Colonic mucosa (tissue), 4 donors: ENCODE measurements at regions not wholly inside any gene's neighbourhood (a gene's known extent, or its start where the extent isn't known, plus 50 kb on each side); places are given as distances from the start of the nearest gene placed in this dataset.

ENCODE experiments used
- DNase-seq: peaks from one replicate; pipeline ENCODE4 v3.0.0-alpha.2; 2020
- H3K27ac ChIP-seq: fragments of 200-600 bp; one replicate; pipeline ENCODE4 v1.8.0; 2021
- H3K27me3 ChIP-seq: fragments of 200-600 bp; one replicate; pipeline ENCODE4 v1.8.0; 2021
- H3K36me3 ChIP-seq: fragments of 200-600 bp; one replicate; pipeline ENCODE4 v1.8.0; 2021
- H3K4me1 ChIP-seq: fragments of 200-600 bp; one replicate; pipeline ENCODE4 v1.8.0; 2021; ENCODE audit warnings: mild to moderate bottlenecking
- H3K4me3 ChIP-seq: fragments of 200-600 bp; one replicate; pipeline ENCODE4 v1.8.0; 2021
- H3K9ac ChIP-seq, 2 donors: one replicate each; pipeline ENCODE4 v1.7.0; 2013; ENCODE audit warnings: control low read depth in 2 of 2, low read depth in 2 of 2, low read length in 2 of 2
- H3K9me3 ChIP-seq: fragments of 200-600 bp; one replicate; pipeline ENCODE4 v1.8.0; 2021
- CTCF ChIP-seq: fragments of 200-600 bp; IDR thresholded peaks from one replicate; pipeline ENCODE4 v1.8.0; 2022; ENCODE audit warnings: antibody characterized with exemption, mild to moderate bottlenecking
- intact Hi-C: fragments of 100-400 bp; cut with DNase I; formaldehyde crosslinking; loops from one replicate; pipeline ENCODE4 v1.14.1; 2022
- donor health status: healthy.
- donor health status: DM: no; HTN: no; CAD: no.
- donor health status: DM: no; HTN: no; CAD: no.

- DNase-seq, result peak; percentile 16
Measured at GRCh38 chr16:85389679-85390470, 223.2 kb upstream of the GSE1 start.

GRCh38 chr16:85390511-85391174 is 222.5 kb upstream of the GSE1 start:
- Histone ChIP-seq H3K9me3 (no peaks in the 10 kb centered on the region), H3K36me3 (no peaks in the 10 kb centered on the region), H3K4me1 (no peaks in the 10 kb centered on the region), H3K9ac (no peak overlapping the region), H3K27me3 (no peaks in the 10 kb centered on the region), H3K4me3 (no peak overlapping the region), H3K27ac (no peak overlapping the region)
- intact Hi-C loops, result loop anchor here (5.0 kb wide), 1 partner anchor 73 kb away; no protein-coding TSS in a partner anchor
- DNase-seq, result peak; percentile 89
- TF ChIP-seq CTCF, result no peak

More at GRCh38 chr16:85389679-85390470, 223.2 kb upstream of the GSE1 start:
- H3K4me3 ChIP-seq, result no peak overlapping the region
- H3K9me3 ChIP-seq, result no peaks in the 10 kb centered on the region
- no peaks in the 10 kb centered on the region for H3K4me1 ChIP-seq
- no peaks in the 10 kb centered on the region for H3K36me3 ChIP-seq
- intact Hi-C loops, result loop anchor here (5.0 kb wide), 1 partner anchor 73 kb away; no protein-coding TSS in a partner anchor
- H3K9ac ChIP-seq, result no peak overlapping the region
- no peak overlapping the region for H3K27ac ChIP-seq
- H3K27me3 ChIP-seq, result no peaks in the 10 kb centered on the region
- TF ChIP-seq CTCF, result no peak

GRCh38 chr16:85391175-85391707 is 221.9 kb upstream of the GSE1 start:
- H3K4me1 ChIP-seq, result no peaks in the 10 kb centered on the region
- no peak for DNase-seq
- no peaks in the 10 kb centered on the region for H3K9me3 ChIP-seq
- H3K27me3 ChIP-seq, result no peaks in the 10 kb centered on the region
- H3K36me3 ChIP-seq, result no peaks in the 10 kb centered on the region
- no peak for TF ChIP-seq CTCF
- no peak overlapping the region for H3K9ac ChIP-seq
- no peak overlapping the region for H3K27ac ChIP-seq
- H3K4me3 ChIP-seq, result no peak overlapping the region
- intact Hi-C loops, result loop anchor here (5.0 kb wide), 1 partner anchor 74 kb away; no protein-coding TSS in a partner anchor

GRCh38 chr16:85391769-85392583 is 221.1 kb upstream of the GSE1 start:
- Histone ChIP-seq H3K4me3 (no peak overlapping the region), H3K36me3 (no peaks in the 10 kb centered on the region), H3K4me1 (no peaks in the 10 kb centered on the region), H3K9me3 (no peaks in the 10 kb centered on the region), H3K27me3 (no peaks in the 10 kb centered on the region), H3K9ac (no peak overlapping the region), H3K27ac (no peak overlapping the region)
- intact Hi-C loops, result loop anchor here (5.0 kb wide), 1 partner anchor 75 kb away; no protein-coding TSS in a partner anchor
- no peak for TF ChIP-seq CTCF
- DNase-seq, result peak; percentile 21
